ENCODE measurements at regions not wholly inside any gene's neighbourhood (a gene's known extent, or its start where the extent isn't known, plus 50 kb on each side); places are given as distances from the start of the nearest gene placed in this dataset.

DNA sequence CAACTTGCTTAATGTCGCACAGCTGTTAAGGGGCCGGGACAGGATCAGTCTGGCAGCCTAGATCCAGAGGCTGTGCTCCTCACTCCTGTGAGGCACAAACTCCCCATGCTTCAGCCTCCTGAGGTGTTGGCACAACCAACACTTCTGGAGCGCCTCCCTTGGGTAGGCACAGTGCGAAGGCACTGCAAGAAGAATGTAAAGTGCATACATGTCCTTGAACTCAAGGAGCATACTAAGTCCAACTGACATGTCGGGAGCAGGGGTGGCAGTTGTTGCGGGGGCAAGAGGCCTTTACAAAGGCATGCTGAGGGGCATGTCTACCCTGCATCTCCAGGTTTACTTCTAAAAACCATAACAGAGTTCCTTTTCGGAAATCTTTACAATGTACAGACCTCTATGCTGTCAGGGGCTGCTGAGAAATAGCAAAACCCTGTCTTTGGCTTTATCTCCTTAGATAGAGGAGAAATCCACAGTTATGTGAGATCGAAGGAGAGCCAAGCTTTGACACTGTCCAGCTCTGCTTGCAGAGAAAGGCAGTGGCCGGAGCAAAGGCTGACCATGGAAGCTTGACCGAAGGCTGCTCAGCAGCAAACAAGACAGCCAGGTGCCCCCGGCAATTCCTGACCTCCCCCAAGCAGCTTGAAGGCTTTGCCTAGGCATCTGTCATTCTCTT lies 93.9 kb downstream of the CDC7 start:
- ChIA-PET POLR2A (ENCODE audit: low non-redundant PET) (no interaction called here), CTCF (no interaction called here)
- intact Hi-C loops (cut with micrococcal nuclease; ENCODE audit: unreplicated experiment) = no loop called here

DNA sequence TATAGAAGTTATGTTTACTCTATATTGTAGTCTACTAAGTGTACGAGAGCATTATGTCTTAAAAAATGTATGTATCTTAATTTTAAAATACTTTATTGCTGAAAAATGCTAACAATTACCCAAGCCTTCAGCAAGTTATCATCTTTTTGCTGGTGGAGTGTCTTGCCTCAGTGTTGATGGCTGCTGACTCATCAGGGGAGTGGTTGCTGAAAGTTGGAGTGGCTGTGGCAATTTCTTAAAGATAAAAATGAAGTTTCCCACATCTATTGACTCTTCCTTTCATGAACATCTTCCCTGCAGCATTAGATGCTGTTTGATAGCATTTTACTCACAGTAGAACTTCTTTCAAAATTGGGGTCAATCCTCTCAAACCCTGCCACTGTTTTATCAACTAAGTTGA lies 95.8 kb downstream of the CDC7 start:
- BruUV-seq (replicated peaks) = no TSS peak
- Histone ChIP-seq H3K4me3 (ENCODE audit: low read depth, low read length, poor library complexity, severe bottlenecking) (no peak overlapping the region), H3K36me3 (ENCODE audit: insufficient read depth, low read length, poor library complexity, severe bottlenecking) (no peaks in the 10 kb centered on the region), H3K4me1 (ENCODE audit: insufficient read depth, low read length, poor library complexity, severe bottlenecking) (no peaks in the 10 kb centered on the region), H3K27me3 (replicated peaks; ENCODE audit: insufficient read depth, low read depth, low read length, poor library complexity) (no peaks in the 10 kb centered on the region), H3K9me3 (ENCODE audit: low read depth, low read length, poor library complexity, severe bottlenecking) (no peaks in the 10 kb centered on the region), H3K27ac (ENCODE audit: low read depth, low read length, poor library complexity, severe bottlenecking) (no peak overlapping the region)
- no peak for DNase-seq (ENCODE audit: low spot score)
- ChIA-PET CTCF (no interaction called here), POLR2A (ENCODE audit: low non-redundant PET) (no interaction called here)
- intact Hi-C loops (cut with micrococcal nuclease; ENCODE audit: unreplicated experiment) = no loop called here
- TF ChIP-seq CTCF (conservative IDR thresholded peaks at IDR 0.05; ENCODE audit: low read depth, low read length) (no peak), EZH2 (IDR thresholded peaks at IDR 0.05; ENCODE audit: borderline replicate concordance, low read depth, low read length, poor library complexity, severe bottlenecking) (no peak)

More for the DNA sequence above, 93.9 kb downstream of the CDC7 start:
- Histone ChIP-seq H3K36me3 (ENCODE audit: insufficient read depth, low read length, poor library complexity, severe bottlenecking) (no peaks in the 10 kb centered on the region), H3K4me3 (ENCODE audit: low read depth, low read length, poor library complexity, severe bottlenecking) (no peak overlapping the region), H3K27me3 (replicated peaks; ENCODE audit: insufficient read depth, low read depth, low read length, poor library complexity) (no peaks in the 10 kb centered on the region), H3K4me1 (ENCODE audit: insufficient read depth, low read length, poor library complexity, severe bottlenecking) (no peaks in the 10 kb centered on the region), H3K27ac (ENCODE audit: low read depth, low read length, poor library complexity, severe bottlenecking) (no peak overlapping the region), H3K9me3 (ENCODE audit: low read depth, low read length, poor library complexity, severe bottlenecking) (no peaks in the 10 kb centered on the region)
- no TSS peak for BruUV-seq (replicated peaks)
- no peak for DNase-seq (ENCODE audit: low spot score)
- no peak for TF ChIP-seq CTCF (conservative IDR thresholded peaks at IDR 0.05; ENCODE audit: low read depth, low read length)
- no peak for TF ChIP-seq EZH2 (IDR thresholded peaks at IDR 0.05; ENCODE audit: borderline replicate concordance, low read depth, low read length, poor library complexity, severe bottlenecking)

GRCh38 chr1:91597215-91597614 lies 96.6 kb downstream of the CDC7 start:
- CTCF ChIA-PET = no interaction called here
- Histone ChIP-seq H3K36me3 (ENCODE audit: insufficient read depth, low read length, poor library complexity, severe bottlenecking) (no peaks in the 10 kb centered on the region), H3K9me3 (ENCODE audit: low read depth, low read length, poor library complexity, severe bottlenecking) (no peaks in the 10 kb centered on the region), H3K4me3 (ENCODE audit: low read depth, low read length, poor library complexity, severe bottlenecking) (no peak overlapping the region), H3K27me3 (replicated peaks; ENCODE audit: insufficient read depth, low read depth, low read length, poor library complexity) (no peaks in the 10 kb centered on the region), H3K4me1 (ENCODE audit: insufficient read depth, low read length, poor library complexity, severe bottlenecking) (no peaks in the 10 kb centered on the region), H3K27ac (ENCODE audit: low read depth, low read length, poor library complexity, severe bottlenecking) (no peak overlapping the region)
- DNase-seq (ENCODE audit: low spot score) = no peak
- POLR2A ChIA-PET (ENCODE audit: low non-redundant PET) = no interaction called here
- no TSS peak for BruUV-seq (replicated peaks)
- TF ChIP-seq EZH2 (IDR thresholded peaks at IDR 0.05; ENCODE audit: borderline replicate concordance, low read depth, low read length, poor library complexity, severe bottlenecking) (no peak), CTCF (conservative IDR thresholded peaks at IDR 0.05; ENCODE audit: low read depth, low read length) (no peak)
- intact Hi-C loops (cut with micrococcal nuclease; ENCODE audit: unreplicated experiment) = no loop called here

Measured in A673 (cell line).